ENCODE measurements at regions not wholly inside any gene's neighbourhood (a gene's known extent, or its start where the extent isn't known, plus 50 kb on each side); places are given as distances from the start of the nearest gene placed in this dataset.

DNA sequence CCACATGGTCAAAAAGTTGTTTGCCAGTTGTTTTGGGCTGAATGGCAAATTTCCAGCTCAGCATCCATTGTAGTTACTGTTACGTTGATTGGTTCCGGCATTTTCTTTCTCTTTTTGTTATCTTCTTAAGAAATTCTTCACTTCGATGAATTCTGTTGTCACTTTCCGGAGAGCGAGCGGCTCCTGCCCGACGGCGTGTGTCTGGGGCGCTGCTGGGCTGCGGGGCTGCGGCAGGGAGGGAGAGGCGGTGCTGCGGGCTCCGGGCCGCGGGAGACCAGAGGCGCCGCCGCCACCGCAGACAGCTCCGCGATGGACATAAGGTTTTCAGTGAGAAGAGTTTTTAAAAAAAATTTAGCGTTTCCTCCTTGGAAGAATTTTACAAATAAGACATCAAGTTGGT is 117.4 kb downstream of the RRM1 start:
- TF ChIP-seq, protein P1, sequence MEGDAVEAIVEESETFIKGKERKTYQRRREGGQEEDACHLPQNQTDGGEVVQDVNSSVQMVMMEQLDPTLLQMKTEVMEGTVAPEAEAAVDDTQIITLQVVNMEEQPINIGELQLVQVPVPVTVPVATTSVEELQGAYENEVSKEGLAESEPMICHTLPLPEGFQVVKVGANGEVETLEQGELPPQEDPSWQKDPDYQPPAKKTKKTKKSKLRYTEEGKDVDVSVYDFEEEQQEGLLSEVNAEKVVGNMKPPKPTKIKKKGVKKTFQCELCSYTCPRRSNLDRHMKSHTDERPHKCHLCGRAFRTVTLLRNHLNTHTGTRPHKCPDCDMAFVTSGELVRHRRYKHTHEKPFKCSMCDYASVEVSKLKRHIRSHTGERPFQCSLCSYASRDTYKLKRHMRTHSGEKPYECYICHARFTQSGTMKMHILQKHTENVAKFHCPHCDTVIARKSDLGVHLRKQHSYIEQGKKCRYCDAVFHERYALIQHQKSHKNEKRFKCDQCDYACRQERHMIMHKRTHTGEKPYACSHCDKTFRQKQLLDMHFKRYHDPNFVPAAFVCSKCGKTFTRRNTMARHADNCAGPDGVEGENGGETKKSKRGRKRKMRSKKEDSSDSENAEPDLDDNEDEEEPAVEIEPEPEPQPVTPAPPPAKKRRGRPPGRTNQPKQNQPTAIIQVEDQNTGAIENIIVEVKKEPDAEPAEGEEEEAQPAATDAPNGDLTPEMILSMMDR (IDR thresholded peaks at IDR 0.05; ENCODE audit: extremely low read depth in 1 of 2, insufficient read depth in 1 of 2, low read depth in 1 of 2, low read length in 2 of 2): no peak
- TF ChIP-seq POLR2A (IDR thresholded peaks at IDR 0.05; ENCODE audit: low read depth, low read length): no peak
- no peak for TF ChIP-seq POLR2AphosphoS5 (IDR thresholded peaks at IDR 0.05; ENCODE audit: insufficient read depth, low read depth, low read length)
